ENCODE measurements at regions not wholly inside any gene's neighbourhood (a gene's known extent, or its start where the extent isn't known, plus 50 kb on each side); places are given as distances from the start of the nearest gene placed in this dataset.

DNA sequence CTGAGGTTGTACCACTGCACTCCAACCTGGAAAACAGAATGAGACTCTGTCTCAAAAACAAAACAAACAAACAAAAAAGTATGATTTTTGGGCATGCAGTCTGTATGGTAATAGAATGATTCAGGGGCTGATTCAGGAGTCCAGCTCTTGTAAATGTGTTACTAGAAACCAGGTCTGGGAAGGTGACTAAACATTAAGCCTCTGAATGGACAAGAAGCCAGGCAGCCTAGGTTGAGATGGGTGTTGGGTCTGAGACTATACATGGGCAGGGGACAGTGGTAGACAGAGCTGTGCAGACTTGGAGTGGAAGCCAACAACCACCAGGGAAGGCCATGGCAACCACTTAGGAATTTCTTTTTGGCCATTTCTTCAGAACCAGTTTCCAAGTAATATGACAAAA, 64.9 kb upstream of the TLE1 start:
- Histone ChIP-seq H3K36me3 (ENCODE audit: insufficient read depth, low read length, poor library complexity, severe bottlenecking) (no peaks in the 10 kb centered on the region), H3K4me1 (ENCODE audit: insufficient read depth, low read length, poor library complexity, severe bottlenecking) (no peaks in the 10 kb centered on the region), H3K4me3 (ENCODE audit: low read depth, low read length, poor library complexity, severe bottlenecking) (no peak overlapping the region), H3K27me3 (replicated peaks; ENCODE audit: insufficient read depth, low read depth, low read length, poor library complexity) (no peaks in the 10 kb centered on the region), H3K9me3 (ENCODE audit: low read depth, low read length, poor library complexity, severe bottlenecking) (no peaks in the 10 kb centered on the region), H3K27ac (ENCODE audit: low read depth, low read length, poor library complexity, severe bottlenecking) (no peak overlapping the region)
- ChIA-PET CTCF (no interaction called here), POLR2A (ENCODE audit: low non-redundant PET) (no interaction called here)
- intact Hi-C loops (cut with micrococcal nuclease; ENCODE audit: unreplicated experiment): no loop called here
- TF ChIP-seq EZH2 (IDR thresholded peaks at IDR 0.05; ENCODE audit: borderline replicate concordance, low read depth, low read length, poor library complexity, severe bottlenecking): no peak
- TF ChIP-seq, protein P1, sequence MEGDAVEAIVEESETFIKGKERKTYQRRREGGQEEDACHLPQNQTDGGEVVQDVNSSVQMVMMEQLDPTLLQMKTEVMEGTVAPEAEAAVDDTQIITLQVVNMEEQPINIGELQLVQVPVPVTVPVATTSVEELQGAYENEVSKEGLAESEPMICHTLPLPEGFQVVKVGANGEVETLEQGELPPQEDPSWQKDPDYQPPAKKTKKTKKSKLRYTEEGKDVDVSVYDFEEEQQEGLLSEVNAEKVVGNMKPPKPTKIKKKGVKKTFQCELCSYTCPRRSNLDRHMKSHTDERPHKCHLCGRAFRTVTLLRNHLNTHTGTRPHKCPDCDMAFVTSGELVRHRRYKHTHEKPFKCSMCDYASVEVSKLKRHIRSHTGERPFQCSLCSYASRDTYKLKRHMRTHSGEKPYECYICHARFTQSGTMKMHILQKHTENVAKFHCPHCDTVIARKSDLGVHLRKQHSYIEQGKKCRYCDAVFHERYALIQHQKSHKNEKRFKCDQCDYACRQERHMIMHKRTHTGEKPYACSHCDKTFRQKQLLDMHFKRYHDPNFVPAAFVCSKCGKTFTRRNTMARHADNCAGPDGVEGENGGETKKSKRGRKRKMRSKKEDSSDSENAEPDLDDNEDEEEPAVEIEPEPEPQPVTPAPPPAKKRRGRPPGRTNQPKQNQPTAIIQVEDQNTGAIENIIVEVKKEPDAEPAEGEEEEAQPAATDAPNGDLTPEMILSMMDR (conservative IDR thresholded peaks at IDR 0.05; ENCODE audit: low read depth, low read length): no peak
- no peak for DNase-seq (ENCODE audit: low spot score)
- BruUV-seq (replicated peaks): no TSS peak

DNA sequence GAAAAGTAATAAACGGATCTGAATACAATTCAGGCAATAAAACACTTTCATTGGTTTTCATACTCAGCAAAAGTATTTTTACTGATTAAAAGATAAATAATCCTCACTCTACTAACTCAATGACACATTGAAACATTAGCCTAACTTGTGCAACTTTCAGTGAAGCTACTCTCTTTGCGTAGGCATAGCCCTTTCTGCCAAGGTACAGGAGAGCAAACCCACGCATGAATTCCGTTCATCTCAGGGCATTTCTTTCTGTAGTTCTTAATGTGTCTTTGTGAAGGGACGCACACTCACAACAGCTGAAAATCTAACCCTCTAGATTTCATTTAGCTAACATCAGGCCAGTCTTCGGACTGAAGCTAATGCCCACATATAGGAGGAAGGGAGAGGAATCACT, 66.4 kb upstream of the TLE1 start:
- POLR2A ChIA-PET (ENCODE audit: low non-redundant PET): no interaction called here
- BruUV-seq (replicated peaks): no TSS peak
- Histone ChIP-seq H3K36me3 (ENCODE audit: insufficient read depth, low read length, poor library complexity, severe bottlenecking) (no peaks in the 10 kb centered on the region), H3K4me3 (ENCODE audit: low read depth, low read length, poor library complexity, severe bottlenecking) (no peak overlapping the region), H3K9me3 (ENCODE audit: low read depth, low read length, poor library complexity, severe bottlenecking) (no peaks in the 10 kb centered on the region), H3K4me1 (ENCODE audit: insufficient read depth, low read length, poor library complexity, severe bottlenecking) (no peaks in the 10 kb centered on the region), H3K27ac (ENCODE audit: low read depth, low read length, poor library complexity, severe bottlenecking) (no peak overlapping the region), H3K27me3 (replicated peaks; ENCODE audit: insufficient read depth, low read depth, low read length, poor library complexity) (no peaks in the 10 kb centered on the region)
- no peak for DNase-seq (ENCODE audit: low spot score)
- CTCF ChIA-PET: no interaction called here
- TF ChIP-seq, protein P1 (conservative IDR thresholded peaks at IDR 0.05; ENCODE audit: low read depth, low read length): no peak
- TF ChIP-seq EZH2 (IDR thresholded peaks at IDR 0.05; ENCODE audit: borderline replicate concordance, low read depth, low read length, poor library complexity, severe bottlenecking): no peak
- intact Hi-C loops (cut with micrococcal nuclease; ENCODE audit: unreplicated experiment): no loop called here

DNA sequence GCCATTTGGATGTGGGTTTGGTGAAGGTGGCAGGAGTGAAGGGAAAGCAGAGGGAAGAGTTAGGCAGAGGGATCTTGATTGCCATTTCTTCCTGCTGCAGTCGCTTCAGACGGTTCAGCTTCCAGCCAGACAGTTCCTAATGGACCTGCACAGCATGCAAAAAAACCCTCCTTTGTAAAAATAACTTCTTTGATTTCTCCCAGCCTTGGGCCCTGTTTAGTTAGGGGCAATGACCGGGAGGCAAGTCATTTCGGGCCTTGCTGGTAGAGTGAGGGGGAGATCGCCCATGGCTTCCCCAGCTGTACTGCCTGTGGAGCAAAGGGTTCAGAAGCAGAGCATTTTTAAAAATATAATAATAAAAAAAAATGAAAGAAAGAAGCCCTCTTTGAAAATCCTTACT, 67.2 kb upstream of the TLE1 start:
- H3K9me3 ChIP-seq (ENCODE audit: low read depth, low read length, poor library complexity, severe bottlenecking): no peaks in the 10 kb centered on the region
- no peaks in the 10 kb centered on the region for H3K4me1 ChIP-seq (ENCODE audit: insufficient read depth, low read length, poor library complexity, severe bottlenecking)
- CTCF ChIA-PET: no interaction called here
- H3K27ac ChIP-seq (ENCODE audit: low read depth, low read length, poor library complexity, severe bottlenecking): no peak overlapping the region
- no peak overlapping the region for H3K4me3 ChIP-seq (ENCODE audit: low read depth, low read length, poor library complexity, severe bottlenecking)
- POLR2A ChIA-PET (ENCODE audit: low non-redundant PET): no interaction called here
- no TSS peak for BruUV-seq (replicated peaks)
- no peak for DNase-seq (ENCODE audit: low spot score)
- intact Hi-C loops (cut with micrococcal nuclease; ENCODE audit: unreplicated experiment): no loop called here
- no peak for TF ChIP-seq EZH2 (IDR thresholded peaks at IDR 0.05; ENCODE audit: borderline replicate concordance, low read depth, low read length, poor library complexity, severe bottlenecking)
- TF ChIP-seq, protein P1 (conservative IDR thresholded peaks at IDR 0.05; ENCODE audit: low read depth, low read length): no peak
- no peaks in the 10 kb centered on the region for H3K36me3 ChIP-seq (ENCODE audit: insufficient read depth, low read length, poor library complexity, severe bottlenecking)
- no peaks in the 10 kb centered on the region for H3K27me3 ChIP-seq (replicated peaks; ENCODE audit: insufficient read depth, low read depth, low read length, poor library complexity)
